GM12875 (cell line): ENCODE measurements at regions not wholly inside any gene's neighbourhood (a gene's known extent, or its start where the extent isn't known, plus 50 kb on each side); places are given as distances from the start of the nearest gene placed in this dataset.
A peak's percentile ranks its signal among the peaks of the same experiment; 100 is the strongest.

Experiments
- H3K4me3 ChIP-seq: one replicate; pipeline ENCODE4 v1.5.1; 2011; ENCODE audit warnings: low read depth, low read length, control low read depth
- TF ChIP-seq, protein P1 (sequence below): IDR thresholded peaks from 2 replicates; pipeline ENCODE4 v1.5.1; 2011; ENCODE audit warnings: low read depth, mild to moderate bottlenecking, control low read depth, inconsistent platforms, low read length, moderate library complexity, borderline replicate concordance; ENCODE audit not compliant: insufficient read depth

DNA sequence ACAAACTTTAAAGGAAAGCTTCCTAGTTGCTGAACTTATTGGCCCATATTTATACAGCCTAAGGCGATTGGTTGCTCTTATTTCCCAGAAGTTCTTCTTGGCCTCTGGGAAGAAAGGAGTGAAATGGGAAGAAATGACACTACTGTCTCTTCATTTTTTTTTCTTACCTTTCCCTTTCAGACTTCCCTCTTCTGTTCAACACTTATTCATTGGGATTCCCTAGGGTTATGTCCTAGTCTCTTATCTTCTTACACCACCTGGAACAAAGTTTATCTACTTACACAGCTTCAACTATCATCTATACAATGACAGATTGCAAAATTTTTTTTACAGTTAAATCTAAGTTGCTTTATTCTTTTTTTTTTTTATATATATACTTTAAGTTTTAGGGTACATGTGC is 68.0 kb downstream of the SNX12 start:
- TF ChIP-seq, protein P1, sequence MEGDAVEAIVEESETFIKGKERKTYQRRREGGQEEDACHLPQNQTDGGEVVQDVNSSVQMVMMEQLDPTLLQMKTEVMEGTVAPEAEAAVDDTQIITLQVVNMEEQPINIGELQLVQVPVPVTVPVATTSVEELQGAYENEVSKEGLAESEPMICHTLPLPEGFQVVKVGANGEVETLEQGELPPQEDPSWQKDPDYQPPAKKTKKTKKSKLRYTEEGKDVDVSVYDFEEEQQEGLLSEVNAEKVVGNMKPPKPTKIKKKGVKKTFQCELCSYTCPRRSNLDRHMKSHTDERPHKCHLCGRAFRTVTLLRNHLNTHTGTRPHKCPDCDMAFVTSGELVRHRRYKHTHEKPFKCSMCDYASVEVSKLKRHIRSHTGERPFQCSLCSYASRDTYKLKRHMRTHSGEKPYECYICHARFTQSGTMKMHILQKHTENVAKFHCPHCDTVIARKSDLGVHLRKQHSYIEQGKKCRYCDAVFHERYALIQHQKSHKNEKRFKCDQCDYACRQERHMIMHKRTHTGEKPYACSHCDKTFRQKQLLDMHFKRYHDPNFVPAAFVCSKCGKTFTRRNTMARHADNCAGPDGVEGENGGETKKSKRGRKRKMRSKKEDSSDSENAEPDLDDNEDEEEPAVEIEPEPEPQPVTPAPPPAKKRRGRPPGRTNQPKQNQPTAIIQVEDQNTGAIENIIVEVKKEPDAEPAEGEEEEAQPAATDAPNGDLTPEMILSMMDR = no peak
- H3K4me3 ChIP-seq = no peak overlapping the region

GRCh38 chrX:70998411-70999027 is 67.6 kb upstream of the SLC7A3 start:
- TF ChIP-seq, protein P1 = peak; percentile 17; the same call in 1 of the 2 replicates
- H3K4me3 ChIP-seq = no peak overlapping the region

DNA sequence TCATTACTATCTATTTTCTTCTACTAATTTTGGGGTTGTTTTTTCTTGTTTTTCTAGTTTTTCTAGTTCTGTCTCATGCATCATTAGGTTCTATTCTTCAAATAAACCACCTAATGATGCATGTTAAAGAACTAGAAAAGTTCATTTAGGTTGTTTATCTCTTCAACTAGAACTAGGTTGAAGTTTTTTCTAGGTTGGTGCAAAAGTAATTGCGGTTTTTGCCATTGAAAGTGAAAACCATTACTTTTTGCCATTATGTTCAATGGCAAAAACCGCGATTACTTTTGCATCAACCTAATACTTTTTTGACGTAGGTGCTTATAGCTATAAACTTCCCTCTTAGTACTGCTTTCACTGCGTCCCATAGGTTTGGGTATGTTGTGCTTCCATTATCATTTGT is 64.4 kb upstream of the SLC7A3 start:
- TF ChIP-seq, protein P1 = no peak
- no peak overlapping the region for H3K4me3 ChIP-seq

DNA sequence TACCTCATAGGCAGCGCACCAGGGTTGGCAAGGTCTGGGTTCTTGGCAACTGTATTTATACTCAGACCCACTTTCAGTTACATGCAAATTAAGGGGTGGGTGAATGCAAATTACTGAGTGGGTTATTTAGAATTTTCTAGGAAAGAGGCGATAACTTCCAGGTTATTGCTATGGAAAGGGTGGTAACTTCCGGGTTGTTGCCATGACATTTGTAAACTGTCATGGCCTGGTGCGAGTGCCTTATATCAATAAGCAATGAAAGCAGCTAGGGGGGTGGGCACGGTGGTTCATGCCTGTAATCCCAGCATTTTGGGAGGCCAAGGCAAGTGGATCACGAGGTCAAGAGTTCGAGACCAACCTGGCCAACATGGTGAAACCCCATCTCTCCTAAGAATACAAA is 57.5 kb upstream of the SLC7A3 start:
- TF ChIP-seq, protein P1 = no peak
- H3K4me3 ChIP-seq = no peak overlapping the region
